GM21529 (cell line): ENCODE measurements at regions not wholly inside any gene's neighbourhood (a gene's known extent, or its start where the extent isn't known, plus 50 kb on each side); places are given as distances from the start of the nearest gene placed in this dataset.

Experiments used
- ATAC-seq: cut with Tn5 transposase; IDR thresholded peaks from one replicate; pipeline ENCODE4 v1.9.1; 2021; ENCODE audit not compliant: unreplicated experiment

GRCh38 chr10:3016016-3016415 is 51.3 kb upstream of the PFKP start:
- ATAC-seq: no peak

DNA sequence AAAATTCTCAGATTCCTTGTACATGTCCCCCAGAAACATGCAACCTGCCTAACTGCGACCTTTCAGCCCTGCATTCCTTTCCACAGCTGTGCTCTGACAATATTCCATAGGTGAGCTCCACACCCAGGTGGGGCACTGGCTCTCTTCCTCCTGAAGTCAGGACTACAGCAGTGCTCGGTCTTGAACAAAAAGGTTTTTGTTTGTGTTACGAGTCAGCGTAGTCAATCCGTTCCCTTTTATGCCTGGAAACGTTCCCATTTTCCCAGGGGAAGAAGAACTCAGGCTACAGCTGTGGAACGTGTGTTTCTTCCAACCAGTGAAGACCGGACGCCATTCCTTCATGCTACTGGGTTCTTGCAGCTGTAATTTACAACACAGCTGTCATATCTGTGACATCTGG is 52.4 kb upstream of the PFKP start:
- no peak for ATAC-seq

DNA sequence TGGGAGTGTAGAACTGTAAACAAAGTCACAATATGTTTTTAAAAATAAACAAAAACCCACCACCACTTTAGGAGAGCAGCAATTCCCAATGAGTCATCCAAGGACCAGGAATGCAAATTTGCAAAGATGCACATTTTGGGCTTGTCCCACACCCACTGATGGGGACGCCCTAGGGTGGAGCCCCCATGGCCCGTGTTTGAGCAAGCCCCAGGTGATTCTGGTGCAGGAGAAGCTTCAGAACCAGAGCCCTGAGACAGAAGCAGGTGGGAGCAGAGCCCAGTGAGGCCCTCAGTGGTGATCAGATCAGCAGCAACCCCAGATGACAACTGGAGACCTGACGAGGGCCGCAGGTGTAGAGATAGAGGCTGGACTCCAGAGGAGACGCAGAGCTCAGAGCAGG is 55.1 kb upstream of the PFKP start:
- no peak for ATAC-seq

DNA sequence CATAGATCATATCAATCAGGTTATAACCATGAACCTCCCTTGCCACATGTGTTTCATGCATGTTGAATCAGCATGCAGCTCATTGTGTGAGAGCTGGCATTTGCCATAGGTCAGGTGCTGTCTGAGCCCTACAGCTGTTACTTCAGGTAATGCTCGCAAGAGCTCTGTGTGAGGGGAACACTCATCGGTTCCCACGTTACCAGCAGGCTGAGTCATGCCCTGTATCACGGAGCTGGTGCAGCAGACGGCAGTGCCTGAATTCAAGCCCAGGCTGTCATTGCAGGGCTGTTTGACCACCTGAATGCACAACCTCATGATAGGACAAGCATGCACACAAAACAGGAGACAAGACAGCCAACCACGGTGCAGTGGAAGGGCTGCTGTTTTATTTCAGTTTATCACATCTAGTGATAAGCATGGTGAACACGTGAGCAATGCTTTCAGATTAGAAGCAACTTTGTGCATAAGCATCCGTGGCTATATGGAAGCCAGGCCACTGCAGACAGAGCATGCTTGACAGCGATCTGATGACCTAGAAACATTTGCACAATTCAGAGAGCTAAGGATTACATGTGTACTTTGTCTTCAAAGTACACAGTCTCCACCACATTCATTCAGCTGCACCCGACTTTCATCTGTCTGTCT is 56.4 kb upstream of the PFKP start:
- ATAC-seq: no peak

DNA sequence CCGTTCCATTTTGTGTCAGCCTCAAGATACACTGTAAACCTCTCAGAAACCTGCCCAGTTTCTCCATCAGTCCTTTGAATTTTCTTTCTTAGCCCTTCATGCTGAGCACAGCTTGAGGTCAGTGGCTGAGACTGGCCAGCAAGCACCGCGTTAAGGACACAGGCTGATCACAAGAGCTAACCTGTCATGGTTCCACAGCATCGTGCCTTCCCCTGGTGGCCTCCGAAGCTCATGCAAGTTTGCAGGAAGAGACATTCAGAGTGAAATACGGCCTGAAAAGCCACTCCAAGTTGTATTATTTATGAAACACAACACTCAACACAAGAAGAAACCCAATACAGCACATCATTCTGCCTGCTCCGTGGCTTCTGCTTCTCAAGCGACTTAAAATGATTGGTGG is 57.0 kb upstream of the PFKP start:
- no peak for ATAC-seq

- no peak for ATAC-seq
Observed at GRCh38 chr10:3009341-3009740, 58.0 kb upstream of the PFKP start.

GRCh38 chr10:3008518-3009195 is 58.7 kb upstream of the PFKP start:
- no peak for ATAC-seq

DNA sequence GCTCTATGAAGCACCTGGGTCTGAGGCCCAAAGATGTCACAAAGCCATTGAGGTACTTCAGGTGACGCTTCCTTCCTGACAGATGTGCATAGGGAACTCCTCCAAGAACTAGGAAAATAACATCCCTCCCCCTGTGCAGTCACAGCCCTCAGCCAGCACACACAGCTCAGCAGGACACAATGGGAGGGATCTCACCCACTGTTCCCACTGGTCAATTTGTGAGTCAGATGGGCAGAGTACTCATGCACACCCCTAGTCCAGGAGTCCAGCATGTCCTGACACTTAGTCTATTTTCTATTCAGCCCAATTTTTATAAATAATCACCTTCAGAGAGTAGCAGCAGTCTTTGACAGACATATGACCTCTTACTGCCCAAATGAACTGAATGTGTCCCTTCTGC is 60.7 kb upstream of the PFKP start:
- no peak for ATAC-seq

DNA sequence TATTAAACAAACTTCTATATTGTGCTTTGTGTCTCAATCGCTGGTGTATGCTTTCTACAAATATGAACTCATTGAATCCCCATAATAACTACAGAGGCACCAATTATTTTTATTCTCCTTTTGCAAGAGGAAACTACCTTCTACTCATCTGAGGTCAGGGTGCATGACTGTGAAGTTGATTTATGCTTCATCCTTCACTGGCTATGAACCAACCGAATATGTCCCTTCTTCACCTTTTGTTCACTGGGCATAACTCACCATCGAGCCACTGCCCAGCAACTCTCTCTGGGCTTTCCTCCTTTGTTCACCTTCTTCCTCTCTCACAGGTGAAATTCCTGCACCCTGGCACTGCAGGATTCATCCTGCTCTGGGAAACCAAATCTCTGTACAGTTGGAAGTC is 61.3 kb upstream of the PFKP start:
- ATAC-seq: no peak

GRCh38 chr10:3002304-3002703 is 65.0 kb upstream of the PFKP start:
- no peak for ATAC-seq

- no peak for ATAC-seq
Observed at GRCh38 chr10:3000048-3000447, 67.3 kb upstream of the PFKP start.

GRCh38 chr10:2994221-2994961 is 73.0 kb upstream of the PFKP start:
- ATAC-seq: no peak

GRCh38 chr10:2993636-2994035 is 73.7 kb upstream of the PFKP start:
- ATAC-seq: no peak

DNA sequence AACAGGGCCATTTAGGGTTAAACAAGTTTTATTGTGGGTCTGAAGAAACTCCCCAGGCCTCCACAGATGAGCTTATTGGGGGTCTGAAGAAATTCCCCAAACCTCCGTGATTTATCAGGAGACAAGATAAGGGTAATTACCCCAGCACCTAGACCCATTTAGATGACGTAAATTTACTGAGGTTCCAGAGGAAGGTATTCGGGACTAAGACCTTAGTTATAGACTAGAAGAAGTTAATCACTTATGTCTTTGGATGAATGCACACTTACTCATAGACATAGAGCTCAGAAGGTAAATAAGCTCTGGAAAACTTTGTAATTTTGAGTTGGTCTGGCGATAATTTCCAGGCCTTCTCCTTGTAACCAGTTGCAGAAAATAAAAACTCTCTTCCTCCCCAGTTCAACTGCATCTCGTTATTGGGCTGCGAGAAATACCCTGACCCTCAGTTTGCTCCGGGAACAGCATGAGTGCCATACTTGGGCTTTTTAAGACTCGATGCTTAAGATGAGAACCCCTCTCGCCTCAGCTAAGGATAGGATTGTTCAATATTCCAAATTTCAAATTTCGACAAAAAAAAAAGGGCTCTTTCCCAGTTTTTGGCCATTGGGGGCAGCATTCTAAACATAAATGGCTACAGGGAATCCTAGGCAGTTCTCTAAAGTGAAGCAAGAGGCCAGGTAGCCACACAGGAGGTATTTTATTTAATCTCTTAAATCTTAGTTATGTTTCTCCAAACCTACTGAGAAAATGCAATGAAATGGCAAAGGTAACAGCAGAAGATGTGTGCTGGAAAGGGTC is 74.7 kb upstream of the PFKP start:
- no peak for ATAC-seq

DNA sequence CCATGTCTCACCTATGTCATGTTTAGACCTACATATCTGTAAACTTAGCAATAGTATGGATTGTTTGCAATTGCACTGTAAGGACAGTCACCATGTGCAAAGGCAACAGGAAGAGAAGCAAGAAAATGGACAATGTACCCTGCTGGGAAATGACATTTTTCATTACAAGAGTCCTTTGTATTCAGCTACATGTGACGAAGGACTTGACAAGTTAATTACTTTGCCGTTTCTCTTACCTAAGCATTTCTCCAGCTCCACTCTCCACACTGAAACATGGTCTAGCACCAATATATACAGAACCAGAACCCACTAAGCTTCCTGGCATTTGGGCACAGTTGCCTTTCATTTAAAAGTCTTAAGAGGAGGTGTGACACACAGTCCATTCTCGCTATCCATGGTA is 76.6 kb upstream of the PFKP start:
- ATAC-seq: no peak

GRCh38 chr10:2989292-2989947 is 77.9 kb upstream of the PFKP start:
- ATAC-seq: no peak

DNA sequence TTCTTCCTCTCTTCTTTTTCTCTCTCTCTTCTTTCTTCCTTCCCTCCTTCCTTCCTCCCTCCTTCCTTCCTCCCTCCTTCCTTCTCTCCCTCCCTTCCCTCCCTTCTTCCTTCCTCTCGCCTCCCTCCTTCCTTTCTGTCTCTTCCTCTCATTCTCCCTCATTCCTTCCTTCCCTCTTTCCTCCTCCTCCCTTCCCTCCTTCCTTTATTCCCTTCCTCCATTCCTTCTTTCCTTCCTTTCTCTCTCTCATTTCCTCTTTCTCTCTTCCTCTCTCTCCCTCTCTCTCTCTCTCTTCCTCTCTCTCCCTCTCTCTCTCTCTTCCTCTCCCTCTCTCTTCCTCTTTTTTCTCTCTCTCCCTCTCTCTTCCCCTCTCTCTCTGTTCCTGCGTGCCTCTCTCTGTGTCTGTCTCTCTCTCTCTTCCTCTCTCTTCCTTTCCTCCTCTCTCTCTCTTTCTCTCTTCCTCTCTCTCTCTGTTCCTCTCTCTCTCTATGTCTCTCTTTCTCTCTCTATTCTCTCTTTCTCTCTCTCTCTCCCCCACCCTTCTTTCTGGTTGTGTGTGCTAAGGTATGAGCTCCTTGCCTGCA is 80.1 kb upstream of the PFKP start:
- ATAC-seq: no peak

GRCh38 chr10:2986391-2986801 is 81.0 kb upstream of the PFKP start:
- peak; percentile 39 for ATAC-seq

DNA sequence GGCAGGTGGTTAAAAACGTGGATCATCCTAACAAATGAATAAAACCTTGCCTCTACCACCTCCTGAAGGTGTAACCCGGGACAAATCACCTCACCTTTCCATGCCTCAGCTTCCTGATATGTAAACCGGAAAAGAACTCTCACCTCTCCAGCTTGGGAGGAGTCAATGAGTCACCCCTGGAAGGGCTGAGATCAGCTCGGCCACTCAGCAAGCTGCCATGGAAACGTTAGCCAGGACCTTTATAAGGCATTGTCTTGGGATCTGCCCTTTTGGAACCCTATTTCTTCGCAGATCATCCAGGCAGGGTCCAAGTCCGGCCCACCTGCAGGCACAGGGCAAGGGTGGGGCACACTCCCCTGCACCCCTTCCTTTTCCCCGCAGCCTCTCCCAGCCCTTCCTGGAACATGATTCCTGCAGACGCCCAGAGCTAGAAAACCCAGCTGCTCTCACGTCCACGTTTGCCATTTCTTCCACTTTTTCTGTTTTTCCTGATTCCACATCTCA is 81.6 kb upstream of the PFKP start:
- no peak for ATAC-seq

DNA sequence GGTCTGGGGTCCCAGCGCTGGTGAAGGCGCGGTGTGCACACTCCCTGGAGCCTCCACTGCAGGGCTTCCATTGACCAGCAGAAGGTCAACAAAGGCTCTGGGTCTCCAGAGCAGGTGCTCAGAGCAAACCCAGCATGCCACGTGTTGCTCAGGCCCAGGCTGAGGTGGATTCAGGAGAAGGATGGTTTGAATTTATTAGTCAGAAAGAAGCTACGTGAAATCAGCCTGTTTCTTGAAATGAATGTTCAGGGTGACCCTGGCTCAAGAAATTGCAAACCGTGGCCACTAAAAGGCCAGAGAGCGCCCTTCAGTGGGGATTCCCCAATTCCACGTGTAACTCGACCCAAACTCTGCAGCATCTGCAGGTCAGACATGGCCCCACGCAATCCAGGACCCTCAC is 82.7 kb upstream of the PFKP start:
- peak; percentile 59 for ATAC-seq
